ENCODE measurements at regions not wholly inside any gene's neighbourhood (a gene's known extent, or its start where the extent isn't known, plus 50 kb on each side); places are given as distances from the start of the nearest gene placed in this dataset.
"Not testable (repeated sequence)": the region's sequence is repeated elsewhere in the genome, so short reads cannot be mapped to it uniquely, and the experiment has no call there.

GRCh38 chr2:215830304-215830703, 183.0 kb downstream of the MREG start:
- no peak for DNase-seq

- no peak for DNase-seq
Observed at GRCh38 chr2:215829261-215829660, 184.1 kb downstream of the MREG start.

GRCh38 chr2:215828528-215829184, 184.7 kb downstream of the MREG start:
- DNase-seq: no peak

DNA sequence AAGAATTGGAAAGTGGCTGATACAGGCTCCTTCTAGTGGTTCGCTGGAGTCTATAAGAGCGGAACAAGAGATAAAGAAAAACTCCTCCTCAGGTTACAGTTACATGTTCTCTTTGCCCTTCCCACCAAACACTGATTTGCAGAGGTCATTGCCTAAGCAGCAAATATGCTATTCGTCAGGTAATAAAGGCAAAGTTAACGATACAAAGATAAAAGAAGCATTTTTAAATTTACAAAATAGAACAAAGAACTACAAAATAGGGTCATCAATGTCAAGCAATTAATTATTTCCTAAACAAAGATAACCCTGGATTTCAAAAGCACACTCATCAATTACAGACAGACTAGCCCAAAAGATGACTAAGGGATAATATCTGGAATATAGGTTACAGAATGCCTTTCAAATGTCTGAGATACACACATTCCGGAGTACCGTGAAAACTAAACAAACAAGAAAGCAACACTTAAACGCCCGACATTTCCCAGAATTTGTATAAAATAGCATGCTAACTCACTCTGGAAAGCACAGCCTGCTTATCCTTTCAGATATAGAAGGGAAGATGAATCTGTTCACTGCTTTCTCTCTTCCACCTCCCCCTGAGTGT, 186.4 kb downstream of the MREG start:
- no peak for DNase-seq

DNA sequence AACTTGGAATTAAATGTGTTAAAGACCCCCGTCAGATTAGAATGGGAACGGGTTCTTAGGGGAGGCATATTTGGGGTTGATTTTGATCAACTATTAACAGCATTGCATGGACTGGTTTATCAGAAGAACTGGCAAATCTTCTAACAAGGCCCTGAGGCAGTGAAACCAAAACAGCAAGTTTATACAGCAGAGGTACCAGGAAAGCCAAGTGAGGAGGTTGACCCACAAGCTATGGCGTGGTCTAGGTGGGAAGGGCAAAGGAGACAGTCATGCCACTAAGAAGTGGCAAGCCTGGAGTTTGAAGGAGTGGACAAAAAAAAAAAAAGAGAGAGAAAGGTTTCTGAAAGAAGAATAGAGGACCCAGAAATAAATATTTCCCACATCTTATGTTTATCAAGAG, 187.0 kb downstream of the MREG start:
- no peak for DNase-seq

DNA sequence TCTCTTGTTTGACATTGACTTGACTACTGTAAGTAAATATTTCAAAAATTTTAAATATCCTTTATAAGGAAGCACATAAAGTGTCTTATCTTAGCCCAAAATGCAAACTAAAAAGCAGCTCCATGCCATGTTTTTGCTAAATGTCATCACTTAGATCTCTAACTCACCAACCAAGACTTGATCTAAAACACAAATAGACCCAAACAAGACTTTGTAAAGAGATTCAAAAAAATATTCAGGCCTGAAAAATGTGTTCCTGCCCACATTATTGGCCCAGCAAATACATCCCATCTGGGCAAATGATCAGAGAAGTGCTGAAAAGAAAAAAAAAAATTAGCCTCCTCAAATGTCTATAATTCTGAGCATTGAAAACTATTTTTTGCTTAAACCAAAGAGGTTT, 187.6 kb downstream of the MREG start:
- DNase-seq: no peak

GRCh38 chr2:215821298-215821697, 192.1 kb downstream of the MREG start:
- DNase-seq: not testable (repeated sequence)

DNA sequence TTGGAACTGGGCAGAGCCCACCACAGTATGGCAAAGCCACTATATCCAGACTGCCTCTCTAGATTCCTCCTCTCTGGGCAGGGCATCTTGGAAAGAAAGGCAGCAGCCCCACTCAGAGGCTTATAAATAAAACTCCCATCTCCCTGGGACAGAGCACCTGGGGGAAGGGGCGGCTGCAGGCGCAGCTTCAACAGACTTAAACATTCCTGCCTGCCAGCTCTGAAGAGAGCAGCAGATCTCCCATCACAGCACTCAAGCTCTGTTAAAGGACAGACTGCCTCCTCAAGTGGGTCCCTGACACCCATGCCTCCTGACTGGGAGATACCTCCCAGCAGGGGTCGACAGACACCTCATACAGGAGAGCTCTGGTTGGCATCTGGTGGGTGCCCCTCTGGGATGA, 193.6 kb downstream of the MREG start:
- DNase-seq: not testable (repeated sequence)

GRCh38 chr2:215817046-215817445, 196.3 kb downstream of the MREG start:
- no peak for DNase-seq

- DNase-seq: no peak
Observed at GRCh38 chr2:215816424-215816823, 196.9 kb downstream of the MREG start.

DNA sequence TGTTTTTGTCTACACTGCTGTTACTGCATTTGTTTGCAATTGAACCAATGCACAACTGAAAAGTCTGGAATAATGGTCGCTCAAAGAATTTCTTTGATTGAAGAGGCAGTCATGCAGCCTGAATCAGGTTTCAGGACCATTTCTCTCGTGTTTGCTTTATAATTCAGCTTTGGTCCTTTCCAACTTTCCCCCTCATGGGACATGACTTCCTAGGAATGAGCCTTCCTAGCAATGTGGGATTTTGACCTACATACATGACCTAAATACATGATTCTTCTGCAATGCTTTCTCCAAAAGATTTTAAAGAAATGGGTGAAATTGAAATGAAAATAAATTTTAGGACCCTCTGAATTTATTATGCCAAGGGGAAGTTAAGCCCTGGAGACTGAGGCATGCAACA, 197.4 kb downstream of the MREG start:
- DNase-seq: no peak

DNA sequence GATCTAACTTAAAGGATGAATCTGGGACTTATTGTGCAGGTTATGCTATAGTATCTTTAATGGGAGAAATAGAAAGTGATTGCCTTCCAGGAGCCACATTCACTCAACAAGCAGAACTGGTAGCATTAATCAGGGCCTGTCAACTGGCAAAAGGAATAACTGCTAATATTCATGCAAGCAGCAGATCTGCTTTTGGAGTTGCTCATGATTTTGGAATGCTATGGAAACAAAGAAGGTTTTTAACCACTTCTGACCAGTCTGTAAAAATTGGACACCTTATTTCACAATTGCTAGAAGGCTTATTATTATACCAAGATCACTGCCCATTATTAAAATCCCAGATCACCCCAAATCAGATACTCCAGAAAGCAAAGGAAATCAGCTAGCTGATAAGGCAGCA, 200.4 kb downstream of the MREG start:
- no peak for DNase-seq

DNA sequence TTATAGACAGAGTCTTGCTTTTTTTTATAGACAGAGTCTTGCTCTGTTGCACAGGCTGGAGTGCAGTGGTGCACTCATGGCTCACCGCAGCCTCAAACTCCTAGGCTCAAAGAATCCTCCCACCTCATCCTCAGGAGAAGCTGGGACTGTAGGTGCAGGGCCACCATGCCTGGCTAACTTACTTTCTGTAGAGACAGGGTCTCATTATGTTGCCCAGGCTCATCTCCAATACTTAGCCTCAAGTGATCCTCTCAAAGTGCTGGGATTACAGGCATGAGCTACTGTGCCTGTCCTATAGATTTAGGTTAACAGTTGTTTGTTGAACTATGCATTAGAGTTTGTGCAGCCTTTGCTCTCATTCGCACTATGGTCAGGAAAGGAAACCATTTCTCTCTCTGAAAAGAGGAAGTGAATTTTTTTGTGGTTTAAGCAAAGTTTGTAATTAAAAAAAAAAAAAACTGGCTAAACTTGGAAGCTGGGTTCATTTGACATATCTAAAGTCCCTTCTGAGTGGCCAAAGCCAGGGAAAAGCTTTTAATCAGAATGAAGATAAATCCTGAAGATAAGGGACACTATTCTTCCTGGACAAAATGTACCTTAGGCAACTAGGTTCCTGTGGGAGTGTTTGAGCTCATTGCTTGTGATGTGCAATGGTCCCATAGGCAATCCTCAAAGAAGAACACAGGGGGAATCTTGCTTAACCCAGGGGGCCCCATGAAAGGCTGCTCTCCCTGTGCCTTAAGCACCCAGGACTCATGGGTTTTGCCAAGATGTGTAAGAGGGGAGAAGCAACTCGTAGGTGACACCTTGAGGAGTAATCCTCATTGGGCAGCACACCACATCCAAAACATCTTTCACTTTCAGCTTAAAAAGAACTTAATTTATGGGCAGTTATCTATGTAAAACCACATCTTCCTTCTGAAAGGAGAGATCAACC, 201.7 kb downstream of the MREG start:
- no peak for DNase-seq

DNA sequence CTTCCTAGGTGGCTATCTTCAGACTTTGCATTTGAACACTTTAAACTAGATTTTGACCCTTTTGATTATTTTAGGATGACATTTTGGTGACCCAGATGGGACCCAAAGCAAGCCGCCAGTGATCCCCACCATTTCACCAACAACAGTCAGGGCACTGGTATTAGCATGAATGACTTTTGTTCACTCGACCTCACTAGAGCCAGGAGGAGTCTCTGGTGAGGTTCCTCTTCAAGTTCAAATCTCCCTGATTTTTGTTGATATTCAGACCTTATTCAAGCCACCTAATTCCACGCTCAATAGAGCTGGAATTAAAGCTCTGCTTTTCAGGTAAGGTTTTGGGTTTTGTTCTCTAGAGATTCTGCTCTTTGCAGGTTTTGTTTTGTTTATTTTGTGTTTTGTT, 202.3 kb downstream of the MREG start:
- DNase-seq: no peak

DNA sequence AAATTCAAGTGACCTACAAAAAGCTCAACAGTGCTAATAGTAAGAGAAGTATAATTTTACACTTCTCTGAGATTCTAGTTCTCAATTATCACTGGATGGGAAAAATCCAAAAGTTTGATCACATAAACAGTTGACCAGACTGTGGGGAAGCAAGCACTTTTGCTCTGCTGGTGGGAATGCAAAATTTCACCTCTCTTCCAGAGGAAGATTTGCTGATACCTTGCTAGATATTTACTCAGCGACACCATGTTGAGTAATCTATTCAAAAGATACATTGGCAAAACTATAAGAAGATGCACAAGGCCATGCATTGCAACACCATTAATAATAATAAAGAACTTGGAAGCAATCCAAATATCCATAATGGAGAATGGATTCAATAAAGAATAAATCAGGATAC, 204.4 kb downstream of the MREG start:
- DNase-seq: no peak

- DNase-seq: no peak
Observed at GRCh38 chr2:215808194-215808593, 205.2 kb downstream of the MREG start.

GRCh38 chr2:215805493-215805892, 207.9 kb downstream of the MREG start:
- DNase-seq: no peak

DNA sequence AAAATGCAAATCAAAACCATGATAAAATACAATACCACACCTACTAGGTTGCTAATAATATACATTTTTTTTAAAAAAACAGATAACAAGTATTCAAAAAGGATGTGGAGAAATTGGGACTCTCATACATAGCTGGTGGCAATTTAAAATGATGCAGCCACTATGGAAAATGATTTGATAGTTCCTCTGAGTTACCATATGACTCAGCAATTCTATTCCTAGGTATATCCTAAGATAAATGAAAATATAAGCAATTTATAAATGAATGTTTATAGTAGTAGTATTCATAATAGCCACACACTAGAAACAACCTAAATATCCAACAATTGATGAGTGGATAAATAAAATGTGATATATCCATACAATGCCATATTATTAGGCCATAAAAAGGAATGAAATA, 210.2 kb downstream of the MREG start:
- DNase-seq: no peak

DNA sequence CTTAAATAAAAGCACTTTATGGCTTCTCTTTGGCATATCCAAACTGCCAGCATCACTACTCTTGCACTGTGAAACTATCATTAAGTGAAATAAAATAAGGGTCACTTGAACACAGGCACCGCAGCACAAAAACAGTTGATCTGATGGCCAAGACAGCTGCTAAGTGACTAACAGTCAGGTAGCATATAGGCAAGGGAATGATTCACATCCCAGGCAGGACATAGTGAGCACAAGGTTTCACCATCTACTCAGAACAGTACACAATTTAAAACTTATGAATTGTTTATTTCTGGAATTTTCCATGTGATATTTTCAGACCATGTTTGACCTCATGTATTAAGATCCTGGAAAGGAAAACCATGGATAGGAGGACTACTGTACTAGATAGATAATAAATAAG, 214.2 kb downstream of the MREG start:
- no peak for DNase-seq

- DNase-seq: no peak
Observed at GRCh38 chr2:215797676-215798075, 215.7 kb downstream of the MREG start.

DNA sequence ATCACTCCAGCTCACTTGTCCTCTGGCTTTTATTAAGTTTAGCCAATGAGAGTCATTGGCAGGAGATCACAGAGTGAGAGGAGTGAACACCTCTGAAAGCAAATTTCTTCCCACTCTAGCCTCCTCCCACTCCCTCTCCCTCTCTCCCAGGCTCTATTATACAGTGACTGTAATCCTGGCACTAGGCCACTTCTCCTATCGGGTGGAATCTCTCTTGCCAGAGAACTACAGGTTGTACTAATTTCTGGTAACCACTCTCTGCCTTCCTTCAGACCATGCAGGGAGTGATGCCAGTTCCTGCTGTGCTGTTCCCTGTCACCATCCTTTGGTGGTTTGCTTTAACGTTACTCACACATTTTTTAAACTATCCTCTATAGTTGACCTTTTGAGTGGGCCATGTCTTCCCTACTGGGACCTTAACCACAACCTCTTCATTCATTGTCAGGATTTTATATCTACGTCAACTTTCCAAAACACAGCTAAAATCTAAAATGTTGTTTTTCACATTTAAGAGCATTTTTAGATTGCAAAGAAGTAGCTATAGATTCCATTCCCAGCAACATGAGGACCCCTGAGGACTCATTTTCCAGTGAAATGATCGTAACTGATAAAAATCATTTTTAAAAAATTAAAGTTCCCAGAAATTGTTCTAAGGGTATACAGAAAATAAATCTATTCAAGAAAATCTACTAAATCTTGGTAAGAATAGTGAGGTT, 217.1 kb downstream of the MREG start:
- no peak for DNase-seq

- no peak for DNase-seq
Observed at GRCh38 chr2:215794829-215795546, 218.4 kb downstream of the MREG start.

Data from NCI-H1417 treated with DMSO at 0.1 percent for 48 hours (cell line).